Glomerular visceral epithelial cell (primary cell): ENCODE measurements at regions not wholly inside any gene's neighbourhood (a gene's known extent, or its start where the extent isn't known, plus 50 kb on each side); places are given as distances from the start of the nearest gene placed in this dataset.
"Not testable (repeated sequence)": the region's sequence is repeated elsewhere in the genome, so short reads cannot be mapped to it uniquely, and the experiment has no call there.

Source experiments
- DNase-seq: peaks from one replicate; pipeline ENCODE4 v3.0.0-alpha.2; 2016; ENCODE audit errors: extremely low spot score

DNA sequence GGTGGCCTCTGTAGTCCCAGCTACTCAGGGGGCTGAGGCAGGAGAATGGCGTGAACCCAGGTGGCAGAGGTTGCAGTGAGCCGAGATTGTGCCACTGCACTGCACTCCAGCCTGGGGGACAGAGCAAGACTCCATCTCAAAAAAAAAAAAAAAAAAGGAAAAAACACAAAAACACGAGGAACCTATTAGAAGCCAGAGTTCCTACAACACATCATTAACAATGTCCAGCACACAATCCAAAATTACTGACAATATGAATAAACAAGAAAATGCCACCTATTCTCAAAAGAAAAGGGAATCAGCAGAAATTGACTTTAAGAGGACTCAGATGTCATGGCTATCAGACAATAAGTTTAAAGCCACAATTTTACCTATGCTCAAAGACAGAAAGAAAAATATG is 57.3 kb upstream of the HS3ST3A1 start:
- DNase-seq, result not testable (repeated sequence)

DNA sequence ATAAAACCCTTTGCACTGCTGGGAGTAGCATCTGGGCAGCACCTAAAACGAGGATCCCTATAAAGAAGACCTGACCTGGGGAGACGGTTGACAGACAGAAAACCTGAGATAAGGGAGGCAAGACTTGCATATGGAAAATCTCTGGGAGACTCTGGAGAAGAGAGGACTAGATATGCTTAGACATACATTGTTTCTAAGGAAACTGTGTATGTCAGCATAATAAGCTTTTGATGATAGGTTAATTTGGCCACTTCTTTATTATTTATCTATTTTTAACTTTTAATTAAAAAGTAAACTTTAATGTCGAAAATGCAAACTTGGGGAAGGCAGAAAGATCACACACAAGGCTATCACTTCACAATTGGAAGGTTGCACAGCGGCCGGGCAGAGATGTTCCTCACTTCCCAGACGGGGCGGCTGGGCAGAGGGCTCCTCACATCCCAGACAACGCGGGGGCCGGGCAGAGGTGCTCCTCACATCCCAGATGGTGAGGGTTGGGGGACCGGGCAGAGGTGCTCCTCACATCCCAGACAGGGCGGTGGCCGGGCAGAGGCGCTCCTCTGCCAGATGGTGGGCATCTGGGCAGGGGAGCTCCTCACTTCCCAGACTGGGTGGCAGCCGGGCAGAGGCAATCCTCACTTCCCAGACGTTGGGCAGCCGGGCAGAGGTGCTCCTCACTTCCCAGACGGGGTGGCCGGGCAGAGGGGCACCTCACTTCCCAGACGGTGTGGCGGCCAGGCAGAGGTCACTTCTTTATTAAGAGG is 64.3 kb upstream of the HS3ST3A1 start:
- DNase-seq, result no peak

DNA sequence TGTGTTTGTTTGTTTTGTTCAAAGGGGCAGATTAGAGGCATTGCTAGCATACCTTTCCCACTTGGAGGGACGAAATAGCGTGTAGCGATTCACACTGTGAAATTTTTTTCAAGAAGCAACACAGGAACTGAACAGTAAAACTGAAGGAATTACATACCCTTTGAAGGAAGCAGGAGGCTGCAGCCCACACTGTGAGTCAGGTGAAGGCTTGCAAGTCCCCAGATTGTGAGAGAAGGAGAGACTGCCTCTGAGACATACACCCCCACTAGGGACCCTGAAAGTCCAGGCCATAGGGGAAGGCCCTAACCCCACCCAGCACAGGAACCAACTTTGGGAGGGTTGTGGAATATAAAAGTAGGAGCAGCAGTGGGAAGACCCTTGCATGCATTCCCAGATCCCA is 69.6 kb upstream of the HS3ST3A1 start:
- no peak for DNase-seq

DNA sequence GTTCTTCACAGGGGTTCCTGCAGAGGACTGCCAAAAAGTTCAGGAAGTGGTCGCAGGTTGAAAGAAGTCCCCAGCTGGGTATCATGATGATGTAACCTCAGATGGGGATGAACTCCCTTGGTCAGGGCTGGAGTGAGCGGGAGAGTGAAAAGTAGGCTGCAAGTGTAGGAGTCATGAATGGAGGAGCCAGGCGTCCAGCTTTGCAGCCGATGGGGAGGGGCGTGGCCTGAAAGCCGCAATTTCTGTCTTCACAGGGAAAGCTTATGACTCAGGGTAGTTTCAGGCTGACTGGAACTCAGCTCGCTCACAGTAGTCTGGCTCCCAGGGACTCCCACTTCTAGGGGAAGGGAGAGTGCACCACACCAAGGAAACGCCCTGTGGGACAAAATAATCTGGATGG is 70.0 kb upstream of the HS3ST3A1 start:
- no peak for DNase-seq

DNA sequence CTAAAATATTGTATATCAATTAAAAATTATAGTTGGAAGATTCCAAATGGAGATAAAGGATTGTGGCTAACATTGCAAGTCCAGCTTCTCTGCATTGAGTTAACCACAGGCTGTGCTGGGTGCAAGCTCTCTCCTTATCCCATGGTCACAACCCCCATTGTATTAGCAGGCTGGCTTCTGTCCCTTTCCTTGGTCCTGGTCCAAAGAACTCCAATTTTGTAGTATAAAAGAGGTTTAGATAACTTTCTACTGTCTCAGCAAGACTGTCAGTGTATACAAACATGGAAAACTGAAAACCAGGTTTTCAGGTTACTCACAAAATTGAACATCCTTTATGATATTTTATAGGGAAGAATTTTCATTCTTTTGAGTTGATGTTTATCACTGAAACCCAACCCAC is 76.6 kb upstream of the HS3ST3A1 start:
- DNase-seq, result no peak

DNA sequence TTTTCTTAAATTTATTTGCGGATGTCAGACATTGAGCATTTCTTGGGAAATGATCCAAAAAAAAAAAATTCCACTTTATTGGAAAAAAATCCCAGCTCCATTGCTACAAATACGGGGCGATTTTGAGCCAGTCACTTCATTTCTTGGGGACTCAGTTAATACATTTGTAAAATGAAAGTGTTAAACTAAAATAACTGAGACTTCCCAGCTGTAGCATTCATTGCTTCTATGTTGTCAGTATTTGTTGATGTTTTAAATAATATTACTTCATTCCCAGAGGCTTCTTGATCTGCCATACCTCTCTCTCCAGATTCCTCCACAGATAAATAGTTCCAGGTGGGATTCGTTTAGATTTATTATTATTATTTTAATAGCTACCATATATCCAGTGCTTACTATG is 77.1 kb upstream of the HS3ST3A1 start:
- DNase-seq, result no peak

DNA sequence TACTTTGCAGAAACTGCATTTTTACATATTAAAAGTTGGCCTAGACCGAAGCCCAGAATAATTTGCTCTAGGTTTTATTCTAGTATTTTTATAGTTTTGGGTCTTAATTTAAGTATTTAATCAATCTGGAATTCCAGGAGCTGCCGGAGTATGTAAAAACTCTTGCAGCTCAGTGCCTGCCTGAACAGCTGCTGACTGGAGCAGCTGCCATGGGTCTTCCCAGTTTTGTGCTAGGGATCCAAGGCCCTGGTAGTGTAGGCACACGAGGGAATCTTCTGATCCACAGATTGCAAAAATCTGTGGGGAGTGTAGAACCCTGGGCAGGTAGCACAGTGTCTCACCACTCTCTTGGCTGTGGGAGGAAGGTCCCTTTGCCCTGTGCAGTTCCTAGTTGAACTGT is 87.0 kb upstream of the HS3ST3A1 start:
- no peak for DNase-seq

DNA sequence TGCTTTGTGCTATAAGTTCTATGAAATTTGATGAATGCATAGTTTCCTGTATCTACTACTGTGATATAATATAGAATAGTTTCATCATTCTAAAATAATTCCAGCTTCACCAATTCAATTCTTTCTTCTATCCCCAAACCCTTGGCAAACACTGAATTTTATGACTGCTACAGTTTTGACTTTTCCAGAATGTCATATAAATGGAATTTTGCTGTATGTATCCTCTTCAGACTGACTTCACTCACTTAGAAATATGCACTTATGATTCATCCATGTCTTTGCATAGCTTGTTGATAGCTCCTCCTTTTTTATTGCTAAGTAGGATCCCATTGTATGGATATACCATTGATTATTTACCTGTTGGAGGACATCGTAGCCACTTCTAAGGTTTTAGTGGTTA is 89.1 kb upstream of the HS3ST3A1 start:
- DNase-seq, result no peak

DNA sequence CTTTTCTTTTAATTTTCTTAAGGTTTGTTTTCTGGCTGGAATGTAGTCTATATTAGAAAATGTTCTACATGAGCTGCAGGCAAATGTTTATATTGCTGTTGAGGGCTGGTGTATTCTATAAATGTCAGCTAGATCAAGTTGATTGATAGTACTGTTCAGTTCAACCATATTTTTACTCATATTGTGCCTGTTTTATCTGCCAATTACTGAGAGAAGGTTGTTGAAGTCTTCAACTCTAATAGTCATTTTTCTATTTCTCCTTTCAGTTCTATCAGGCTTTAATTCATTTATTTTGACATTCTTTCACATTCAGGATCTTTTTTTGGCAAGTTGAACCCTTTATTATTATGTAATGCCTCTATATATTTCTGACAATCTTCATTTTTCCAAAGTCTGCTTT is 93.2 kb upstream of the HS3ST3A1 start:
- DNase-seq, result no peak

DNA sequence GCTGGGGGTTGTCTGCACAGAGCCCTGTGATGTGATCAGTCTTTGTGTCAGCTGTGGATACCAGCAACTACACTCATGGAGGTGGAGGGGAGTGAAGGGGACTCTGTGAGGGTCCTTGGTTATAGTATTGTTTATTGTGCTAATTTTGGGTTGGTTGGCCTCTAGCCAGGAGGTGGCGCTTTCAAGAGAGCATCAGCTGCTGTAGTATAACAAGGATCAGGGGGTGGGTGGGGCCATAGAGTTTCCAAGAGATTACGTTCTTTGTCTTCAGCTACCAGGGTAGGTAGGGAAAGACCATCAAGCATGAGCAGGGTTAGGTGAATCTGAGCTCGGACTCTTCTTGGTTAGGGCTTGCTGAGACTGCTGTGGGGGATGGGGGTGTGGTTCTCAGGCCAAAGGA is 97.1 kb upstream of the HS3ST3A1 start:
- DNase-seq, result no peak

DNA sequence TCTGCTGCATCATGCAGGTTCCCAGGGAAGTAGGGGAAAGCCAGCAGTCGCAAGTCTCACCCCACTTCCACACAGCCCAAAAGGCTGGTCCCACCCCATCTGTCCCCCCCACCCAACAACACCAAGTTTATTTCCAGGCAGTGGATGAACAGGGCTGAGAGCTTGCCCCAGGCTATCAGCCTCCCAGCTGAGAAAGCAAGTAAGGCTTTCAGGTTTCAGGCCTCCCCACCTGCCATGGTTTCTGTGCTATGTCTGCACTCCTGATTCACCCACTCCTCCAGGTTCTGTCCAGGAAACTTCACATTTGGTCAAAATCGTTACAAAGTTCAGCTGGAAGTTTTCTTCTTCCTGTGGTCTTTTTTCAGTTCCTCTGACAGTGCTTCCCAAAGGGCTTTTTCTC is 97.5 kb upstream of the HS3ST3A1 start:
- DNase-seq, result no peak

DNA sequence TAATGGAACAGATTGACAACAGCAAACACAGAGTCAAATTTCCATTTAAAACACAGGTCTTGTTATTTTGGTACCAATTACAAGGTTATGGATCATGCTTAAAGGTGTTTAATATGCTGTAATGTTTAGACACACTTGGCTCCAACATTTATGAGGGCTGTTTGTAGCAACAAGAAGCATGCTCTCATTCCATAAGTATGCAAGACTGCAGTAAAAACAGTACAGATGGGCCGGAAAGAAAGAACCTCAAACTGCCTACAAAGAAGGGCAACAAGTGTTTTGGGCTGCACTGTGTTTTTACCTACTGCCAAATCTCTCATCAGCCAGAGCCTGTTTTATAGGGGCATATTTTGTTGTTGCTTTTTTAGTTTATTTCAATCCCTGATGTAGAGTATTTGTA is 100.5 kb upstream of the HS3ST3A1 start:
- DNase-seq, result no peak

DNA sequence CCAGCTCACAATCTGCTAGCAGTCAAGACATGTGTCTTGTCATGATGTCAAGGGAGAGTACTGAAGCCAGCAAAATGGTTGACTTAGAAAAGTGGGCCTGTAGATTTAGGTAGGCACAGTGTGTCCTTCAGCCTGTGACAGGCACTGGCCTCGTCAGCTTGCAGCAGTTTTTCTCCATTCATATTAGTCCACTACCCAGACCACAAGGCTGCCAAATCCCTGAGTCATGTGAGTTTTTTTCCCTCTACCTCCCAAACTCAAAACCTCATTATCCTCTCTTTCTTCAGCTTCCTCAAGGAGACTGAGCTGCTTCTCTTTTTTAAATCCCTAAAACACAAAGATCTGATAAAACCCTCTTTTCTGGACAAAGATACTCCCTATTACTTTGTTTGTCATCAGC is 102.6 kb upstream of the HS3ST3A1 start:
- peak; percentile 65 for DNase-seq

DNA sequence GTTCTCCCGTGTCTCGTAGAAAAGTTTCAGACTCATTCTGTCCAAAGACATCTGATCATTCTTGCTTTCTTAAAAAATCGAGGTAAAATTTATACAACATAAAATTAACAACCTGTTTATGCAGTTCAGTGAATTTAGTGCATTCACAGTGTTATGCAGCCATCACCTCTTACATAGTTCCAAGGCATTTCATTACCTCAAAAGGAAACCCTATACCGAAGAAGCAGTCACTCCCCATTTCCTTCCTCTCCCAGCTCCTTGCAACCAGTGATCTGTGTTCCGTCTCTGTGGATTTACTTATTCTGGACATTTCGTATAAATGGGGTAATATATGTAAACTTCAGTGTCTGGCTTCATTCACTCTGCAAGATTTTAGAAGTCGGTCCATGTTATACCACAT is 103.5 kb upstream of the HS3ST3A1 start:
- DNase-seq, result no peak

DNA sequence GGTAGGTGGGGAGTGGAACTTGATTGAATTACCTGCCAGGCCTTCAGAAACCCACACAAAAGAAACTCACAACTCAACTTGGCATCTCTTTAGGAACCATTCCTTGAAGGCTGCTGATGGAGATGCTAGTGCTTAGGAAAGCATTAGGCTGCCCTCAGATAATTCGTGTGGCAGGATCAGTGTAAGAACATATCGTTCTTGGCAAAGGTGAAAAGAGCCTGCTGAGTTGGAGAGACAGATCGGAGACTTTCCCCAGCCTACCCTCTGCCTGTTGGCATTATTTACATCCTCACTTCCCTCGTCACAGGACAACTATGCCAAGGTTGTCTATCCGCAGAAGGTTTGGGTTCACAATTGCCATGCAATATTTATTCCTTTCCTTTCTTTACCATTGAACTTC is 120.0 kb upstream of the HS3ST3A1 start:
- no peak for DNase-seq

DNA sequence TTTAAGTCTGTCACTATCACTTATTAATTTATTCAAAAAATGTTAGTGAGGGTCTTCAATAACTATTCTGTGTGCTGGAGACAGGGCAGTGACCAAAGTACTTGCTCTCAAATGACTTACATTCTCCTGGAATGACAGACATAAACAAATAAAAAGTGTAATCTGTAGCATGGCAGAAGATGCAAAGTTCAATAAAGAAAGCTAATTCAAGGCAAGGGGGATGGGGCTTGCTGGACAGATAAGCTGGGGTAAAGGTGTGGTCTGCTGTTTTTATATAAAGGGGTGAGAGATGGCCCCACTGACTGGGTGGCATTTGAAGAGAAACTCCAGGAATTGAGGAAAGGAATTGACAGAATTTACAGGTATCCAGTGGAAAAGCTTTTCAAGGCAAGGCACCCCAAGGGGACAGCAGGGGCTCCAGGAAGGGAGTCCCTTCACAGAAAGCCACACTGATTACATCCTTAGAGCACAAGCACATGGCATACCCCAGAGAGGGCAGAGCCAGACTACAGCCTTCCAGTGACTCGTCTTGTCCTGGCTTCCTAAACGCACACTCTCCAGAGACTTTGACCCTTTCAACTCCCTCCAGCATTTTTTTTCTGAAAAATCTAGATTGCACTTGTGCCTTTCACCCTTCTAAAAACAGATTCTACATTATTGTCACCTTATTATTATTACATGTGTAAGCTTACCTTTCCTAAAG is 123.7 kb upstream of the HS3ST3A1 start:
- DNase-seq, result peak; percentile 30

DNA sequence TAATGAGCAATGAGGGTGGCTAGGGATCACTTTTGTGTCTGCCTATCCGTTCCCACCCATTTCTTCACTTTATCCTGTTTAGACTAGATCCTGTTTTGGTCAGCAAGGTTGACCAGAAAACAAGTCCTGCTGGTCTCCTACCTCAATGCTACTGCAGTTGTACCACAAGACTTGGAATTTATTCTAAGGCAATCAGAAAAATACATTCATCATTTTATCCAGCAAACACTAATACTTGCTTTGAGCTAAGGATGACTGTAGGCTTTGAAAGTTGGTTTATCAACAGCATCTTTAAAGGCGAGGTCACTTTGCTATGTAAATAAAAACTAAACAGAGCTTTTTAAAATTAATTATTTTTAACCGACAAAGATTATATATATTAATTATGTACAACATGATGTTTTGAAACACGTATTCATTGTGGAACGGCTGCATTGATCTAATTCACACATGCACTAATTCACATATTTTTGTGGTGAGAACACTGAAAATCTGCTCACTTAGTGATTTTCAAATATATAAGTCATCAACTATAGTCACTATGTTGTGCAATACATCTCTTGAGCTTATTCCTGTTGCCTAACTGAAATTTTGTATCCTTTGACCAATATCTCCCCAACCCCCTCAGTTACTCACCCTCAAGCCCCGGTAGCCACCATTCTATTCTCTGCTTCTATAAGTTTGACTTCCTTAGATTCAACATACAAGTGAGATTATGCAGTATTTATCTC is 125.9 kb upstream of the HS3ST3A1 start:
- peak; percentile 56 for DNase-seq

DNA sequence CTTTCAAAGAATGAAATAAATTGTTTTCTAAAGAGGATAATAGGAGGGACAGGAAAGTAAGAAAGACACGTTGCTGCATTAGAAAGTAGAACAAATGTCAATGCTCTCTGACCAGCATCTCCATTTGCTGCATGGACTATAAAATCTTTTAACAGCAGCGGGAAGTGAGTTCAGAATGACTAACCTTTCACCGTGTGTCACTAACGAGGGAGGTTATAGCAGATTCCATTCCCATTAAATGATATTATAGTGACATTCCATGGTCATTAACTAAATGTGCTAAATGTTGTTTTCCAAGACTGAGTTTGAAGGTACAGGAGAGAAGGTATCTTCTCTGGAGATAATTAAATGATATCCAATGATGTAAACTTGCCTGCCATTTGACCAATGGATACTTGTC is 127.1 kb upstream of the HS3ST3A1 start:
- DNase-seq, result peak; percentile 40

DNA sequence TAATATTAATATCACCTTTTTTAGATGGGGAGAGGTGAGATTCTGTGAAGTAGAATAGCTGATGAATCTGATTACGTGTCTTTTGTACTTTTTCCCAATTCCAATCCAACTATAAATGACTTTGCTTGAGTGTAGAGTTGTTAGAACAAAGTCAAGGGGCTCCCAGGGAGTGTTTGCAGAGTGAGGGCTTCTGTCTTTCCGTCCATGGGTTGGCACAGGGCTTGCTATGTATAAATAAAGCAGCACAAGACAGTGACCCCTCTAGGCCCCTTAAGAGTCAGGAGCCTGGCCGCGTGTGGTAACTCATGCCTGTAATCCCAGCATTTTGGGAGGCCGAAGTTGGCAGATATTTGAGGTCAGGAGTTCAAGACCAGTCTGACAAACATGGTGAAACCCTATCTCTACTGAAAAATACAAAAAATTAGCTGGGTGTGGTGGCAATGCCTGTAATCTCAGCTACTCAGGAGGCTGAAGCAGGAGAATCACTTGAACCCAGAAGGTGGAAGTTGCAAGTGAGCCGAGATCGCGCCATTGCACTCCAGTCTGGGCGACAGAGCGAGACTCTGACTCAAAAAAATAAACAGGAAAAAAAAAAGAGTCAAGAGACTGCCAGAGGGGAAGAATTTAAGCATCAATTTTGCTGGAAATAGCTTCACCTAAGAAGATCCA is 127.9 kb upstream of the HS3ST3A1 start:
- DNase-seq, result no peak

DNA sequence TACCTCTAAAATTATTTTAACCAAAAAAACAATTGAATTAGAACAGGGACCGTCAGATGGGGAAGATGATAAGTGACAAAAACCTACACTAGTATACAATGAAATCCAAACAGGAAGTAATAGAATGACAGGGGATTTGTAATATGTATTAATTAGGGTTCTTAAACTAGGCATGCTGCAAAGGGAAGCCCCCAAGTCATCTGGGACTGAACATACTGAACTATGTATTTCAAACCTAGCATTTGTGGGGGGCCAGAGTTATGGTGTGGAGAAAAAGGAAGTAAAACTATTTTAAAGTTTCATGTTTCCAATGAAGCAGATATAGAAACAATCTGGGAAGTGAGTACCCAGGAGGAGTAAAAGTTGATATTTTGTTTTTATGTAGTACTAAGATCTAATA is 133.2 kb upstream of the HS3ST3A1 start:
- no peak for DNase-seq

DNA sequence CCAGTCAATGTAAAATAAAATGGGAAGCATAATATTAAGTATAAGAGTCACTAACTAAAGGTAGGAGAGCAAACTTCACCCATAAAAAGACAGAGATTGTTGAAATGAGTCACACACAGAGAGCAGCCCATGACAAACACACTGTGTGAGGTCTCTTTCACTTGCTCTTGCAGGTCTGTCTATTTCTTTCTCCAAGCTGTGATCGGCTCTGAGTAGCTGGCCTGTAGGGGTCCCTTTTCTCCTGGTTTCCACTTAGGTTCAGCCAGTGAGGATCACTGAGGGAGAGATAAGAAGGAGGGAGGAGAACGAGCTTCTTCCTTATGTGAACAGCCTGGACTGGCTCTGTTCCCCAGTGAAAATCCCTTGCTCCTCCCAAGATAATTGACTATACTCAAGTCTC is 133.7 kb upstream of the HS3ST3A1 start:
- DNase-seq, result no peak

DNA sequence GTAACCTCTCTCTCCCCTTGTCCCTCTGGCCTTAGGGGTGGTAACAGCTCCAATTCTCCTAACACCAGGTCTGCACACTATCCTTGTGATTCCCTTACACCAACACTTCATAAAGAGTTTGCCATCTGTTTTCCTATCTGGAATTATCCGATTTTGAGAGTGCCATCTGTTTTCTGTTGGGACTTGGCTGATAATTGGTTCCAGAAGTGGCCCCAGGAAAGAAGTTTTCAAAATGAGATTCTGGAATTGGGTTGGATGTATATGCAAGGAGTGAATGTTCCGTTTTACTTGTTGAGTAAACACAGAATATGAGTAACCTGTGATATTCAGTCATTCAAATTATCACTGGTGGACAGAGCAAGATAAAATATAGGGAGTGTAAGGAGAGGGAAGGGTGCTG is 134.1 kb upstream of the HS3ST3A1 start:
- DNase-seq, result no peak
